CD14-positive monocyte (primary cell): ENCODE measurements at regions not wholly inside any gene's neighbourhood (a gene's known extent, or its start where the extent isn't known, plus 50 kb on each side); places are given as distances from the start of the nearest gene placed in this dataset.

Source experiments
- DNase-seq, 3 donors: peaks; one replicate each; pipeline ENCODE4 v3.0.0-alpha.2; 2011 to 2022
- H2AFZ ChIP-seq: 2 replicates; pipeline ENCODE4 v1.6.0; 2012; ENCODE audit warnings: mild to moderate bottlenecking, low read depth, low read length, inconsistent platforms; ENCODE audit not compliant: insufficient read depth, poor library complexity, severe bottlenecking
- H3K27ac ChIP-seq, 2 donors: 1 replicate in 1 of 2; 2 replicates in 1 of 2; pipeline ENCODE4 v1.5.1; 2012 to 2013; ENCODE audit warnings: low read length in 2 of 2, control low read depth in 1 of 2, inconsistent platforms in 1 of 2, low read depth in 1 of 2, mild to moderate bottlenecking in 1 of 2
- H3K27me3 ChIP-seq, 2 donors: one replicate each; pipeline versions ENCODE4 v1.6.0 to v1.6.1; 2011 to 2013; ENCODE audit warnings: low read length in 2 of 2; ENCODE audit not compliant: control insufficient read depth in 2 of 2, insufficient read depth in 2 of 2
- H3K36me3 ChIP-seq, 2 donors: replicated peaks in 1 of 2; 1 replicate in 1 of 2; 2 replicates in 1 of 2; pipeline versions ENCODE4 v1.5.1 to v1.6.1; 2012 to 2013; ENCODE audit warnings: low read length in 2 of 2, control low read depth in 1 of 2, inconsistent platforms in 1 of 2, mild to moderate bottlenecking in 1 of 2; ENCODE audit not compliant: insufficient read depth in 2 of 2, control insufficient read depth in 1 of 2
- H3K4me1 ChIP-seq, 2 donors: 1 replicate in 1 of 2; 2 replicates in 1 of 2; pipeline versions ENCODE4 v1.5.1 to v1.6.1; 2012 to 2013; ENCODE audit warnings: low read length in 2 of 2, control low read depth in 1 of 2, inconsistent platforms in 1 of 2, mild to moderate bottlenecking in 1 of 2, moderate library complexity in 1 of 2; ENCODE audit not compliant: insufficient read depth in 2 of 2, control insufficient read depth in 1 of 2
- H3K4me2 ChIP-seq: replicated peaks from 2 replicates; pipeline ENCODE3; 2012; ENCODE audit warnings: low read length, moderate library complexity, mild to moderate bottlenecking; ENCODE audit not compliant: poor library complexity, severe bottlenecking; ENCODE audit errors: extremely low read depth
- H3K4me3 ChIP-seq, 3 experiments: fragments of 200-600 bp in 1 of 3; sonication (generic) in 1 of 3; replicated peaks in 1 of 3; 1 replicate in 2 of 3; 2 replicates in 1 of 3; pipeline ENCODE4 v1.5.1; 2011 to 2013; ENCODE audit warnings: low read length in 3 of 3, mild to moderate bottlenecking in 3 of 3, control low read depth in 2 of 3, low read depth in 2 of 3, inconsistent platforms in 1 of 3, moderate library complexity in 1 of 3
- H3K79me2 ChIP-seq: 2 replicates; pipeline ENCODE4 v1.6.0; 2012; ENCODE audit warnings: mild to moderate bottlenecking, control low read depth, inconsistent platforms, low read length, moderate library complexity; ENCODE audit not compliant: insufficient read depth
- H3K9ac ChIP-seq: 2 replicates; pipeline ENCODE4 v1.6.0; 2017; ENCODE audit warnings: low read length, mild to moderate bottlenecking; ENCODE audit not compliant: insufficient read depth, poor library complexity, severe bottlenecking
- H3K9me3 ChIP-seq, 2 donors: replicated peaks in 1 of 2; 1 replicate in 1 of 2; 2 replicates in 1 of 2; pipeline versions ENCODE4 v1.5.1 to v1.6.1; 2012 to 2013; ENCODE audit warnings: low read length in 2 of 2, control low read depth in 1 of 2; ENCODE audit not compliant: control insufficient read depth in 1 of 2, insufficient read depth in 1 of 2
- H4K20me1 ChIP-seq: 2 replicates; pipeline ENCODE4 v1.6.0; 2012; ENCODE audit warnings: mild to moderate bottlenecking, low read length, control low read depth, moderate library complexity; ENCODE audit not compliant: insufficient read depth
- H3K27ac Mint-ChIP-seq, 7 donors: one replicate each; pipeline ENCODE4 v1.8.0; 2020; ENCODE audit warnings: mild to moderate bottlenecking in 7 of 7, mixed read lengths in 7 of 7, moderate library complexity in 6 of 7, inconsistent platforms in 2 of 7
- H3K27me3 Mint-ChIP-seq, 3 donors: one replicate each; pipeline ENCODE4 v1.8.0; 2021 to 2022; ENCODE audit warnings: low read depth in 3 of 3, mild to moderate bottlenecking in 3 of 3, mixed read lengths in 3 of 3, moderate library complexity in 3 of 3, inconsistent platforms in 1 of 3
- H3K36me3 Mint-ChIP-seq, 2 donors: one replicate each; pipeline ENCODE4 v1.8.0; 2020; ENCODE audit warnings: mixed read lengths in 2 of 2, inconsistent platforms in 1 of 2, mild to moderate bottlenecking in 1 of 2
- H3K4me1 Mint-ChIP-seq: one replicate; pipeline ENCODE4 v1.8.0; 2020; ENCODE audit warnings: mild to moderate bottlenecking, mixed read lengths
- H3K4me3 Mint-ChIP-seq, 2 donors: one replicate each; pipeline ENCODE4 v1.8.0; 2020; ENCODE audit warnings: mild to moderate bottlenecking in 2 of 2, mixed read lengths in 2 of 2, moderate library complexity in 1 of 2
- H3K9me3 Mint-ChIP-seq, 7 donors: one replicate each; pipeline ENCODE4 v1.8.0; 2020 to 2022; ENCODE audit warnings: mixed read lengths in 7 of 7, mild to moderate bottlenecking in 6 of 7, moderate library complexity in 6 of 7, inconsistent platforms in 2 of 7
- WGBS: methylation state at CpG from one replicate; pipeline ENCODE4 v1.1.5; 2013; ENCODE audit warnings: missing lambda C conversion rate; ENCODE audit not compliant: insufficient coverage; 5-methylcytosine and 5-hydroxymethylcytosine counted together
- intact Hi-C, 2 donors: fragments of 100-400 bp; cut with micrococcal nuclease; formaldehyde crosslinking; loops; one replicate each; pipeline versions ENCODE4 v1.15.0 to v1.15.1; 2023
- TF ChIP-seq, protein P1 (sequence below): fragments of 200-600 bp; IDR thresholded peaks from one replicate; pipeline ENCODE4 v1.8.0; 2022; ENCODE audit warnings: antibody characterized with exemption, mild to moderate bottlenecking

DNA sequence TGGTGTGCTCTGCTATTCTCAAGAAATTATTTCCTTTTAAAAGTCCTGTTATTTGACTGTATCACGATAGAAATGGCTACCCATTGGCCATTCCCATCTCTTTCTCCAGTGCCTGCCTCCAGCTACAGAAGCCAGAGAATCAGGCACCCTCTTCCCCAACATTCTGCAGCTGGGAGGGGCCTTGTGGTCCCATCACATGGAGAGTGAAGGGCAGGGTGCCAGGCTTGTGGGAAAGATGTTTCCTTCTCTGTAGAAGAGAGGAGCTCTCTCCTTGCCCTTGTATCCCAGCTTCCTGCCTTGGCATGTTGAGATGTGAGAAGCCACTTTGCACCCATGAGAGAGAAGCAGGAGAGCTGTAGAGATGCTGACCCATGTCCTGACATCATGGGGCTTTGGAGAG, 465.0 kb downstream of the MTRR start:
- TF ChIP-seq, protein P1, sequence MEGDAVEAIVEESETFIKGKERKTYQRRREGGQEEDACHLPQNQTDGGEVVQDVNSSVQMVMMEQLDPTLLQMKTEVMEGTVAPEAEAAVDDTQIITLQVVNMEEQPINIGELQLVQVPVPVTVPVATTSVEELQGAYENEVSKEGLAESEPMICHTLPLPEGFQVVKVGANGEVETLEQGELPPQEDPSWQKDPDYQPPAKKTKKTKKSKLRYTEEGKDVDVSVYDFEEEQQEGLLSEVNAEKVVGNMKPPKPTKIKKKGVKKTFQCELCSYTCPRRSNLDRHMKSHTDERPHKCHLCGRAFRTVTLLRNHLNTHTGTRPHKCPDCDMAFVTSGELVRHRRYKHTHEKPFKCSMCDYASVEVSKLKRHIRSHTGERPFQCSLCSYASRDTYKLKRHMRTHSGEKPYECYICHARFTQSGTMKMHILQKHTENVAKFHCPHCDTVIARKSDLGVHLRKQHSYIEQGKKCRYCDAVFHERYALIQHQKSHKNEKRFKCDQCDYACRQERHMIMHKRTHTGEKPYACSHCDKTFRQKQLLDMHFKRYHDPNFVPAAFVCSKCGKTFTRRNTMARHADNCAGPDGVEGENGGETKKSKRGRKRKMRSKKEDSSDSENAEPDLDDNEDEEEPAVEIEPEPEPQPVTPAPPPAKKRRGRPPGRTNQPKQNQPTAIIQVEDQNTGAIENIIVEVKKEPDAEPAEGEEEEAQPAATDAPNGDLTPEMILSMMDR = no peak
- Histone ChIP-seq H3K4me3 (no peak overlapping the region), H3K27ac (no peak overlapping the region), H3K4me2 (no peak overlapping the region), H2AFZ (no peak overlapping the region), H3K27me3 (no peaks in the 10 kb centered on the region), H3K4me1 (no peaks in the 10 kb centered on the region), H3K9me3 (no peaks in the 10 kb centered on the region), H4K20me1 (no peaks in the 10 kb centered on the region), H3K79me2 (no peaks in the 10 kb centered on the region), H3K9ac (no peak overlapping the region), H3K36me3 (no peaks in the 10 kb centered on the region)
- no peak overlapping the region for H3K27ac Mint-ChIP-seq
- no peak overlapping the region for H3K4me3 Mint-ChIP-seq
- no peaks in the 10 kb centered on the region for H3K36me3 Mint-ChIP-seq
- no peaks in the 10 kb centered on the region for H3K4me1 Mint-ChIP-seq
- peaks cover 0 to 1% (median 0%) of the 10 kb centered on the region in 3 donors for H3K27me3 Mint-ChIP-seq
- WGBS = no CpG with 5 or more reads among the region's 1 CpG
- intact Hi-C loops = no loop called here
- H3K9me3 Mint-ChIP-seq = peaks cover 0 to 4% (median 0%) of the 10 kb centered on the region in 7 donors
- no peak for DNase-seq

DNA sequence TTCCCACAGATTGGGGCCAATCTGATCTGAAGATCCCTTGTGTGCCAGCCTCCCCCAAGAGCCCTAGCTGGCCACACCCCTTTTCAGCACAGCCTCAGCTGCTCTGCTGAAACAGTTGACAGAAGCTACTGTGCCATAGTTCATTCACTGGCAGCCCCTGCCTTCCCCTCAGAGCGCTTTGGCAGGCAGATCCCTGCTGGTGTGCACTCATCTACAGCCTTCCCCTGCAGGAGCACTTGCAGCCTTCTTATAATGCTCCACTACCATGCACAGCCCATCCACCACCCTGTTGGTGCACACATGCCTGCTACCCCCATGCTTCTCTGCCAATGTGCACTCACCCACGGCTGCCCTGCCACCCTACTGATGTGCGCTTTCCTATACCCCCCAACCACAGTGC, 471.3 kb downstream of the MTRR start:
- intact Hi-C loops = no loop called here
- Histone ChIP-seq H3K79me2 (no peaks in the 10 kb centered on the region), H3K27me3 (no peaks in the 10 kb centered on the region), H4K20me1 (no peaks in the 10 kb centered on the region), H3K27ac (no peak overlapping the region), H2AFZ (no peak overlapping the region), H3K4me2 (no peak overlapping the region), H3K9me3 (no peaks in the 10 kb centered on the region), H3K4me1 (no peaks in the 10 kb centered on the region), H3K4me3 (no peak overlapping the region), H3K9ac (no peak overlapping the region), H3K36me3 (no peaks in the 10 kb centered on the region)
- peaks cover 0 to 8% (median 0%) of the 10 kb centered on the region in 3 donors for H3K27me3 Mint-ChIP-seq
- TF ChIP-seq, protein P1 = no peak
- no peak overlapping the region for H3K4me3 Mint-ChIP-seq
- H3K27ac Mint-ChIP-seq = no peak overlapping the region
- no peak for DNase-seq
- H3K4me1 Mint-ChIP-seq = no peaks in the 10 kb centered on the region
- H3K36me3 Mint-ChIP-seq = no peaks in the 10 kb centered on the region
- WGBS = 72% methylated on average over 3 of the region's 3 CpGs
- H3K9me3 Mint-ChIP-seq = peaks cover 0 to 3% (median 2%) of the 10 kb centered on the region in 7 donors
